GM18517 (cell line): ENCODE measurements at regions not wholly inside any gene's neighbourhood (a gene's known extent, or its start where the extent isn't known, plus 50 kb on each side); places are given as distances from the start of the nearest gene placed in this dataset.

Experiments used
- ATAC-seq: cut with Tn5 transposase; IDR thresholded peaks from one replicate; pipeline ENCODE4 v1.9.1; 2021; ENCODE audit warnings: mild to moderate bottlenecking, moderate library complexity; ENCODE audit not compliant: unreplicated experiment

GRCh38 chr11:127130321-127130720 lies 129.8 kb upstream of the KIRREL3 start:
- ATAC-seq = no peak

- ATAC-seq = no peak
Measured at GRCh38 chr11:127126986-127127385, 126.4 kb upstream of the KIRREL3 start.

- ATAC-seq = no peak
Measured at GRCh38 chr11:127119356-127119755, 118.8 kb upstream of the KIRREL3 start.

GRCh38 chr11:127118811-127119210 lies 118.2 kb upstream of the KIRREL3 start:
- no peak for ATAC-seq

GRCh38 chr11:127117231-127117739 lies 116.7 kb upstream of the KIRREL3 start:
- ATAC-seq = no peak

- no peak for ATAC-seq
Measured at GRCh38 chr11:127115844-127116243, 115.3 kb upstream of the KIRREL3 start.

GRCh38 chr11:127114035-127114434 lies 113.5 kb upstream of the KIRREL3 start:
- ATAC-seq = no peak

- ATAC-seq = no peak
Measured at GRCh38 chr11:127110542-127110941, 110.0 kb upstream of the KIRREL3 start.

- no peak for ATAC-seq
Measured at GRCh38 chr11:127109796-127110480, 109.4 kb upstream of the KIRREL3 start.

GRCh38 chr11:127108838-127109237 lies 108.3 kb upstream of the KIRREL3 start:
- ATAC-seq = no peak

- no peak for ATAC-seq
Measured at GRCh38 chr11:127106938-127107337, 106.4 kb upstream of the KIRREL3 start.

GRCh38 chr11:127105593-127106541 lies 105.3 kb upstream of the KIRREL3 start:
- ATAC-seq = no peak

GRCh38 chr11:127103586-127104388 lies 103.2 kb upstream of the KIRREL3 start:
- no peak for ATAC-seq

- ATAC-seq = no peak
Measured at GRCh38 chr11:127098684-127099083, 98.1 kb upstream of the KIRREL3 start.

- ATAC-seq = no peak
Measured at GRCh38 chr11:127080735-127081134, 80.2 kb upstream of the KIRREL3 start.

- no peak for ATAC-seq
Measured at GRCh38 chr11:127075758-127076157, 75.2 kb upstream of the KIRREL3 start.

- ATAC-seq = peak; percentile 92
Measured at GRCh38 chr11:127074151-127074761, 73.7 kb upstream of the KIRREL3 start.

GRCh38 chr11:127073621-127074020 lies 73.1 kb upstream of the KIRREL3 start:
- ATAC-seq = no peak

- no peak for ATAC-seq
Measured at GRCh38 chr11:127071606-127072005, 71.0 kb upstream of the KIRREL3 start.

- ATAC-seq = no peak
Measured at GRCh38 chr11:127070808-127071207, 70.2 kb upstream of the KIRREL3 start.
